GM08714 (cell line): ENCODE measurements at regions not wholly inside any gene's neighbourhood (a gene's known extent, or its start where the extent isn't known, plus 50 kb on each side); places are given as distances from the start of the nearest gene placed in this dataset.

Experiments
- H3K4me3 ChIP-seq: fragments of 200-500 bp; sonication (Bioruptor generic); 2 replicates; pipeline ENCODE4 v1.5.1; 2014; ENCODE audit warnings: mild to moderate bottlenecking, low read length, inconsistent platforms
- ZNF274 ChIP-seq: IDR thresholded peaks from 2 replicates; pipeline ENCODE4 v1.6.1; 2012; ENCODE audit warnings: mild to moderate bottlenecking, low read depth, low read length

- no peak overlapping the region for H3K4me3 ChIP-seq
- no peak for TF ChIP-seq ZNF274
Observed at GRCh38 chr22:47923011-47923427, 1160.6 kb downstream of the TBC1D22A start.

GRCh38 chr22:47921906-47922305, 1159.5 kb downstream of the TBC1D22A start:
- H3K4me3 ChIP-seq: no peak overlapping the region
- no peak for TF ChIP-seq ZNF274

- H3K4me3 ChIP-seq: no peak overlapping the region
- TF ChIP-seq ZNF274: no peak
Observed at GRCh38 chr22:47920380-47920959, 1158.0 kb downstream of the TBC1D22A start.

- no peak for TF ChIP-seq ZNF274
- no peak overlapping the region for H3K4me3 ChIP-seq
Observed at GRCh38 chr22:47919893-47920292, 1157.4 kb downstream of the TBC1D22A start.

- H3K4me3 ChIP-seq: no peak overlapping the region
- no peak for TF ChIP-seq ZNF274
Observed at GRCh38 chr22:47919001-47919441, 1156.6 kb downstream of the TBC1D22A start.

GRCh38 chr22:47918276-47918921, 1155.9 kb downstream of the TBC1D22A start:
- no peak overlapping the region for H3K4me3 ChIP-seq

GRCh38 chr22:47914481-47915097, 1152.1 kb downstream of the TBC1D22A start:
- TF ChIP-seq ZNF274: no peak

More at GRCh38 chr22:47918276-47918921, 1155.9 kb downstream of the TBC1D22A start:
- no peak for TF ChIP-seq ZNF274

GRCh38 chr22:47902646-47903180, 1140.3 kb downstream of the TBC1D22A start:
- no peak for TF ChIP-seq ZNF274

More at GRCh38 chr22:47914481-47915097, 1152.1 kb downstream of the TBC1D22A start:
- no peak overlapping the region for H3K4me3 ChIP-seq

GRCh38 chr22:47901911-47902310, 1139.5 kb downstream of the TBC1D22A start:
- H3K4me3 ChIP-seq: no peak overlapping the region
- TF ChIP-seq ZNF274: no peak

More at GRCh38 chr22:47902646-47903180, 1140.3 kb downstream of the TBC1D22A start:
- H3K4me3 ChIP-seq: no peak overlapping the region

GRCh38 chr22:47899894-47900293, 1137.4 kb downstream of the TBC1D22A start:
- no peak for TF ChIP-seq ZNF274
- H3K4me3 ChIP-seq: no peak overlapping the region

GRCh38 chr22:47898946-47899345, 1136.5 kb downstream of the TBC1D22A start:
- no peak overlapping the region for H3K4me3 ChIP-seq
- TF ChIP-seq ZNF274: no peak

GRCh38 chr22:47891609-47892008, 1129.2 kb downstream of the TBC1D22A start:
- no peak overlapping the region for H3K4me3 ChIP-seq
- no peak for TF ChIP-seq ZNF274

- TF ChIP-seq ZNF274: no peak
- H3K4me3 ChIP-seq: no peak overlapping the region
Observed at GRCh38 chr22:47888817-47889216, 1126.4 kb downstream of the TBC1D22A start.

GRCh38 chr22:47884775-47885174, 1122.3 kb downstream of the TBC1D22A start:
- no peak overlapping the region for H3K4me3 ChIP-seq
- TF ChIP-seq ZNF274: no peak

- no peak for TF ChIP-seq ZNF274
Observed at GRCh38 chr22:47884200-47884599, 1121.8 kb downstream of the TBC1D22A start.

More at GRCh38 chr22:47884200-47884599, 1121.8 kb downstream of the TBC1D22A start:
- H3K4me3 ChIP-seq: no peak overlapping the region
